Mucosa of descending colon (tissue), 3 donors: ENCODE measurements at regions not wholly inside any gene's neighbourhood (a gene's known extent, or its start where the extent isn't known, plus 50 kb on each side); places are given as distances from the start of the nearest gene placed in this dataset.

ENCODE experiments used
- ATAC-seq: fragments of 200-7000 bp; cut with Tn5 transposase; one replicate; pipeline ENCODE4 v1.9.1; 2020; ENCODE audit warnings: mild to moderate bottlenecking, moderate library complexity
- DNase-seq, 3 donors: peaks; one replicate each; pipeline ENCODE4 v3.0.0-alpha.2; 2020
- H3K36me3 ChIP-seq: fragments of 200-600 bp; one replicate; pipeline ENCODE4 v1.8.0; 2021; ENCODE audit warnings: low read depth, mild to moderate bottlenecking
- H3K4me1 ChIP-seq: fragments of 200-600 bp; one replicate; pipeline ENCODE4 v1.8.0; 2021; ENCODE audit warnings: low read depth, mild to moderate bottlenecking
- H3K4me3 ChIP-seq: fragments of 200-600 bp; one replicate; pipeline ENCODE4 v1.8.0; 2021; ENCODE audit warnings: mild to moderate bottlenecking
- H3K9me3 ChIP-seq: fragments of 200-600 bp; one replicate; pipeline ENCODE4 v1.8.0; 2021; ENCODE audit warnings: mild to moderate bottlenecking
- intact Hi-C, 2 donors: fragments of 100-400 bp; cut with DNase I in 1 of 2; cut with micrococcal nuclease in 1 of 2; formaldehyde crosslinking; loops; one replicate each; pipeline versions ENCODE4 v1.11.0 to v1.11.1; 2022; cut with DNase I, micrococcal nuclease
- TF ChIP-seq, protein P1 (sequence below): fragments of 200-600 bp; IDR thresholded peaks from one replicate; pipeline ENCODE4 v1.8.0; 2022; ENCODE audit warnings: antibody characterized with exemption, mild to moderate bottlenecking
- donor health status: DM: no; HTN: no; CAD: no; lungs with moderate emphysema.
- donor health status: DM: no; HTN: no; CAD: no.
- donor health status: DM: no; HTN: yes; CAD: no.

DNA sequence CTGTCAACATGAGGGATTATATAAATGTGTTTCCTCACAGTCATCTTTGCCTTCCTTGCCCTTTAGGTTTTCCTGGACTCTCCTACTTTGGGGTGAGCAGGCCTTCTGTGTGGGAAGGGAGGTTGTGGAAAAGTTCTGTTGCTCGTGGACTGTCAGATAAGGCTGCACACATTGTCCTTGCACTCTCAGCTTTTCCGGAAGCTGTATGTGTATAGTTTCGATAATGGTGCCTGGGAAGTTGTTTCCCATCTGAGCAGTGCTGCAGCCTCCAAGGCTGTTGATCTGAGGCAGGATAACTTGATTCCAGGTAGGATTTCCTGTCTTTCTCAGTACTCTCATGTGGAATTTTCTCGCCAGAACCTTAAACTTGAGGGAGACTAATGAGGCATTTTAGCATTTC, 297.8 kb upstream of the AZI2 start:
- intact Hi-C loops: no loop called here
- no peaks in the 10 kb centered on the region for H3K4me1 ChIP-seq
- TF ChIP-seq, protein P1, sequence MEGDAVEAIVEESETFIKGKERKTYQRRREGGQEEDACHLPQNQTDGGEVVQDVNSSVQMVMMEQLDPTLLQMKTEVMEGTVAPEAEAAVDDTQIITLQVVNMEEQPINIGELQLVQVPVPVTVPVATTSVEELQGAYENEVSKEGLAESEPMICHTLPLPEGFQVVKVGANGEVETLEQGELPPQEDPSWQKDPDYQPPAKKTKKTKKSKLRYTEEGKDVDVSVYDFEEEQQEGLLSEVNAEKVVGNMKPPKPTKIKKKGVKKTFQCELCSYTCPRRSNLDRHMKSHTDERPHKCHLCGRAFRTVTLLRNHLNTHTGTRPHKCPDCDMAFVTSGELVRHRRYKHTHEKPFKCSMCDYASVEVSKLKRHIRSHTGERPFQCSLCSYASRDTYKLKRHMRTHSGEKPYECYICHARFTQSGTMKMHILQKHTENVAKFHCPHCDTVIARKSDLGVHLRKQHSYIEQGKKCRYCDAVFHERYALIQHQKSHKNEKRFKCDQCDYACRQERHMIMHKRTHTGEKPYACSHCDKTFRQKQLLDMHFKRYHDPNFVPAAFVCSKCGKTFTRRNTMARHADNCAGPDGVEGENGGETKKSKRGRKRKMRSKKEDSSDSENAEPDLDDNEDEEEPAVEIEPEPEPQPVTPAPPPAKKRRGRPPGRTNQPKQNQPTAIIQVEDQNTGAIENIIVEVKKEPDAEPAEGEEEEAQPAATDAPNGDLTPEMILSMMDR: no peak

DNA sequence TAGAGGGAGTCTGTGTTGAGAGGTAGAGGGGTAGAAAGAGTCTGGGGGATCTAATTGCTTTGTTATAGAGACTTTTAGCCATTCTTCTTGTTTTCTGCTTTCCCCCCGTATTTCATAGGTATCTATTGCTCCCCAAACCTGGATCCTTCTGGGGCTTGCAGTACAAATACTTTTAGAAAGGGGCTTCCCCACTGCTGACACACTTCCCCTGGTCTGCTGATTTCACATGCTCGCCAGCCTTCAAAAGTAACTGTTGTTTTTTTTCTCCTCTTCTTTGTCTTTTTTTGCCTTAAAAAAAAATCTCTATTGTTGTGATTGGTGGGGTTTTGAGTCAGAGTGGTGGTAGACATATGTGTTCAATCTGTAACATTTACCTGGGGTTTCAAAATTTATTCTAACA, 300.6 kb upstream of the AZI2 start:
- intact Hi-C loops: no loop called here
- ATAC-seq (no peak), DNase-seq (no peak)
- TF ChIP-seq, protein P1: no peak
- Histone ChIP-seq H3K36me3 (no peaks in the 10 kb centered on the region), H3K9me3 (no peaks in the 10 kb centered on the region), H3K4me1 (no peaks in the 10 kb centered on the region), H3K4me3 (no peak overlapping the region)

More for the DNA sequence above, 297.8 kb upstream of the AZI2 start:
- no peak overlapping the region for H3K4me3 ChIP-seq
- H3K9me3 ChIP-seq: no peaks in the 10 kb centered on the region
- no peaks in the 10 kb centered on the region for H3K36me3 ChIP-seq
- DNase-seq (no peak), ATAC-seq (no peak)

DNA sequence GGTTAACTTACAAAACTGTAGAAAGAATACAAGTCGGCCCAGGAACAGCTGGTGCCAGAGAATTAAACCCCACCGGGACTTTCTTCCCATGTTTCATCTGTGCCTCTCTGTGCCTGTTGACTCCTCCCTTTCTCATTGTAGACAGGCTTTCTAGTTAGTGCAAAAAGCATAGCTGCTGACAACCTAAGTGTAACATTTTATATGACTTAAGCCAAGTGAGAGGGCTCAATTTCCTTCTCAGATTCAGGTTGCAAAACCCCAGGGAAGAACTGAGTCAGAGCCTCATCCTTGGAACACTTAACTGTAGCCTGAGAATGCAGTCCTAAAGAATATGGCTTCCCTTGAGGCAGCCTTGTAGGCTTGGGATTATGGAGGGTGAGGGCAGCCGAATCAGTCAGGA, 302.5 kb upstream of the AZI2 start:
- Histone ChIP-seq H3K36me3 (no peaks in the 10 kb centered on the region), H3K4me1 (no peaks in the 10 kb centered on the region), H3K9me3 (no peaks in the 10 kb centered on the region), H3K4me3 (no peak overlapping the region)
- intact Hi-C loops: no loop called here
- TF ChIP-seq, protein P1: no peak
- ATAC-seq: no peak
- no peak for DNase-seq

DNA sequence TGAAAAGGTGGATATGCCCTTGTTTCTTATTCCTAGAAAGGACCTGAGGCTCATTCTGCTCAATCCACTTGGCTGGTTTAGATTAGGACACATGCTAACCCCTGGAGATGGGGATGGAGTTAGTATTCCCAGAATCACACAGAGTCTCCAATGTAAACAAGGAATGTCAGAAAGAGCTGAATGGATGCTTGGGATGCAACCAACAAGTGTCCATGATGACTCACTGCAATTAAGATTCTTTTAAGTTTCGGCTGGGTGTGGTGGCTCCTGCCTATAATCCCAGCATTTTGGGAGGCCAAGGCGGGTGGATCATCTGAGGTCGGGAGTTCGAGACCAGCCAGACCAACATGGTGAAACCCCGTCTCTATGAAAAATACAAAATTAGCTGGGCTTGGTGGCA, 315.5 kb upstream of the AZI2 start:
- TF ChIP-seq, protein P1: no peak
- no peak overlapping the region for H3K4me3 ChIP-seq
- no peak for ATAC-seq
- no peaks in the 10 kb centered on the region for H3K36me3 ChIP-seq
- no peaks in the 10 kb centered on the region for H3K9me3 ChIP-seq
- H3K4me1 ChIP-seq: no peaks in the 10 kb centered on the region
- no peak for DNase-seq
- intact Hi-C loops: no loop called here

DNA sequence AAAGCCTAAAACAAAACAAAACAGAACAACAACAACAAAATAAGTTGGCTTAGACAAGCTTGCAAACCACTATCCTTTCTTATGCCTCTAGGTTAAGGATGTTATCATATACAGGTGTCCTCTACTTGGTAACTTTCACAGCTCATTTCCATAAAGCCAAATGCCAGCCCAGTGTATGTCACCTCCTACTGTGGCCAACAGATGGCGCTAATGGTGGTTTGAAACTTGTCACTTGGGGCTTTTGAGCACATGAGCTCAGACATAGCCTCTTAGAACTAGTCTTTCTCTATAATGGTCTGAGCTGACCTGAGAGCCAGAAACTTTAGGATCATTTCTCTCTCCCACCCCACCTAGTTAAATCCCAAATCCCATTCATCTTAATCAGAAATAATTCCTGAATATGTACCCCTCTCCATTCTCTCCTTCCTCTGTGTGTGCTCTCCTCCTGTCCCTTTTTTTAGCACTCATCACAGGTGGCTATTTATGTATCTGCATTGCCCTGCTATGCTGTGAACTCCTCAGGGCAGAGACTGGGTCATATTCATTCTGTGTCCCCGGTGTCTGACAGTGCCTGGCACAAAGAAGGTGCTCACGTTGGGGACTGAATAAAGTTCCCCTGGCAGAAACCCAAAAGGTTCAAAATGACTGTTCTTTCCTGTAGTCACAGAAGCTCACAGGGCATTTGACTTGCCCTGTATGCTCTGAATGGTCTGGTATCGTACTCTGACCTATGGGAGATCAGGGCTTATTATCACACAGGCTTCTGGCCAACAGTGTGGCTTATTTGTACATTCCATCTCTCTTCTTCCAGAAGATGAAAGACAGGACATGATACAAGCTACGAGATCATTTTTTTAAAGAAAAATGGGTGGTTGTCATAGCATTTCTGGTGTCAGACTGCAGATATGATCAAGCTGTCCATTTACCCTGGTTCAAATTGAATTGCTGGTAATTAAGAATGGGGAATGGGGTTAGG, 319.3 kb upstream of the AZI2 start:
- H3K4me3 ChIP-seq: no peak overlapping the region
- H3K9me3 ChIP-seq: no peaks in the 10 kb centered on the region
- peak in 2 of 3 donors; percentile 52 to 78 for DNase-seq
- H3K36me3 ChIP-seq: no peaks in the 10 kb centered on the region
- peak; percentile 92 for ATAC-seq
- intact Hi-C loops: no loop called here
- TF ChIP-seq, protein P1: peak; percentile 58
- no peaks in the 10 kb centered on the region for H3K4me1 ChIP-seq
